ENCODE measurements at regions not wholly inside any gene's neighbourhood (a gene's known extent, or its start where the extent isn't known, plus 50 kb on each side); places are given as distances from the start of the nearest gene placed in this dataset.

DNA sequence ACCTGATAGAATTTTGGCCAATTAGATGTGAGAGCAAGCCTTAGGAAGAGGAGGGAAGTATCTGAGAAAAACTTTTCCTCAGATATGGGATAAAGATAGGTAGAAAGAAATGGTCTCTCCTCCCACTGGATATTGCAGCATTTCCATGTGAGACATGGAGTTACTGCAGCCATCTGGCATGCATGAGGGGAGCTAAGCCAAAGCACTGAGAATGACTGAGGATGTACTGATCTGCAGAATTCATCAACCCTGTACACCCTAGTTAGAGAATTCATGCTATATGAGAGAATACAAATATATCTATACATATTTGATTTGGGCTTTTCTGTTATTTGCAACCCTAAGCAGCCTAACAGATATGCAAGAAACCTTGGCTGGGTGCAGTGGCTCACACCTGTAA, 52.5 kb upstream of the RPL34 start:
- no peak for DNase-seq

DNA sequence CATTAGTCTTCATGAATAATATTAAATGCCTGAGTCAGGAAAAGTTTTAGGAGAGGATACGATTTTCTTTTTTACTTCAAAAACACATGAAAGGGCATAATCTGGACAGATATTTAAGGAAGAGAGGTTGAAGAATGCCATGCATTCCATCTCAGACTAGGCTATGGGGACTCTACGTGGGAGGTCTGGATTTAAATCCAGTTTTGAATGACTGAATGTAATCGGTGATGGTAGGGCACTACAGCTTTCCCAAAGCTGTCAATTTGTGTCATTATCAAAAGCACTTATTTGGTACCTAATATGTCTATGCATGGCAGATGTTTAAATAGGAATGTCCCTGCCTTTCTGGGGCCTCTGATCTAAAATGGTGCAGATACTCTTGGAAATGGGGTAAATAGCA, 59.3 kb upstream of the RPL34 start:
- DNase-seq, result no peak

DNA sequence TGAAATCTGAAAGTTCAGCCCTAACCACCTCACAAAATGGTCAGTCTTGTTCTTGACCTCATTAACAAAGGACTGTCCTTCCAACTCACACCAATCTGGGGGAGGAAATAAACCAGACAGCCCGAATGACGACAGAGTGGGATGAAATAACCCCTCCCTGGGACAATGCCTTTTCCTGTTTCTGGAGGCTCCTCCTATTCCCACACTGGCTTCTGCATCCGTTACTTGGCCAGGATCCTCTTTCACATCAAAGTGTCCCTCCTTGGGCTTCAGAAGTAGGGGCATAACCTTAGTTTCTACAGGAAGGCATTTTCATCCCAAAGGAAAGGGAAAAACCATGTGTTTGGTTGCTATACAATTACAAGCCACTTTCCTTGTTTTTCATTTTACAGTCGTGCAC, 59.8 kb upstream of the RPL34 start:
- peak; percentile 12 for DNase-seq

DNA sequence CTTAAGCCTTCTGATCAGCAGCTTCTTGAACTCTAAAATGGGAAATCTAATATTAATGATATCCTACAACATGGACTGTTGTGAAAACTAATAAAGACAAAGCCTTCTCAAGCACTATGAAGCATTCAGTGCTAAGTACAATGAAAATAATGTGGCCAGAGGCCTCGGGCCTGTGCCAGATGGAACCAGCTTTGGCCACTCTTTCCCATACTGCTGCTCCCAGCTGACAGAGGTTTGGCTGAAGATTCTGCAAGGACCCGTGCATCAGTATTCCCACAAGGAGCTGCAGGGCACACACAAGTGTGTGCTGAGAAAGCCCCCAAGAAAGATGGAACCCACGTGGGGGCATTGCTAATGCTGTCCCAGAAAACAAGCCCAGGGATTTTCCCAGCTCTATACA, 60.5 kb upstream of the RPL34 start:
- DNase-seq, result no peak

DNA sequence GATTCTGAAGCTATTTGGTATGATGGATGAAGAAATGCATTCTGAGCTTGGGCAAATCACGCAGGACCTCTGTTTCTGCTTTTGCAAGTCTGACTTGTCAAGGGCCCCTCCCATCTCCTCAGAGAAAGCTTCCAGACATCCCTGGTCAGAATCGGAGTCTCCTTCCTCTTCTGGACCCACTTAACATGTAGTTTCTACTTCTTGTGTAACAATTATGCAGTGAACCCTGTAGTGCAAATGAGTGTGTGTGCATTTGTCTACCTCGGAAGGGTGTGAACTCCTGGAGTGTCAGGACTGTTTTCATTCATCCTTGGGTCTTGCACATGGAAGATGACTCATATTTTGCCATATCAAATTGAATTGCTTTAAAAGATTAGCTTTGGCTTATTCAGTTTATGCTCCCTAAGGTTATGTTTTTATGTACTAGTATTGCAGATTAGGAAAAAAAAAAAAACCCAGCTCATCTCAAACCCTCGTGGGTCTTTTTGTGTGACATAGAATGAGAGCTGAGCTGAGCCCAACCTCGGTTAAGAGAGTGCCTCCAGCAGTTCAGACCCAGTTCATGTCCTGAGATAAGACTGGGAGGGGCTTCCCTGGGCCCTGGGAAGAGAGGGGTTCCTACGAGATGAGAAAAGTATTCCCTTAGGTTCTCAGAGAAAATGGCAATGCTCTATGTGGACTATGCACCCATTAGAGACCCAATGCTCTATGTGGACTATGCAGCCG, 61.1 kb upstream of the RPL34 start:
- peak; percentile 44 to 60 for DNase-seq

DNA sequence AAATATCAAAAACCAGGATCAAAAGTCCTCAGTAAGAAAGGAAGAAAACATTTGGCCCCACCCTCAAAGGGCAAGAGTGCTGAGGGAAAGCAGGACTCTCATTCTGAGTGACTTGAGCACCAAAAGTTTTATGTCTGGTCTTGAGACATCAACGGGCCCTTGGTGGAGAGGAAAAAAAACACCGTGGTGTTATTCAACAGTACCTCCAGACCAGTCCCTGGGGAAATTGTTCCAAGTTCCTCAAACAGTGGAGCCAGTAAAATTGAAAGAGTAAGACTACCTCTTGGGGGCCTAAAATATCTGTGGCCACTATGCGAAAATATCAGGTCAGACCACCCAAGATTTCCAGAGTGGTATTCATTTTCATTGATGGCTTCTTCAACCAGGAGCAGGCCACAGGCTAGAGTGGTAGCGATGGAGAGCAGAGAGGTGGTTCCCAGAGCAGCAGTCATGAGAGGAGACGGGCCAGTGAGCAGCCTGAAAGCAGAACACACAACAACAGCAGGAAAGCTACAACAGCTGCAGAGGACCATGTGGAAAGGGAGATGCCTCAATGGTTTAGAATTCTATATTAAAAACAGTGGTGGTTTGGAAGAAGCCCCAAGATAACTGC, 63.7 kb upstream of the RPL34 start:
- DNase-seq, result no peak

DNA sequence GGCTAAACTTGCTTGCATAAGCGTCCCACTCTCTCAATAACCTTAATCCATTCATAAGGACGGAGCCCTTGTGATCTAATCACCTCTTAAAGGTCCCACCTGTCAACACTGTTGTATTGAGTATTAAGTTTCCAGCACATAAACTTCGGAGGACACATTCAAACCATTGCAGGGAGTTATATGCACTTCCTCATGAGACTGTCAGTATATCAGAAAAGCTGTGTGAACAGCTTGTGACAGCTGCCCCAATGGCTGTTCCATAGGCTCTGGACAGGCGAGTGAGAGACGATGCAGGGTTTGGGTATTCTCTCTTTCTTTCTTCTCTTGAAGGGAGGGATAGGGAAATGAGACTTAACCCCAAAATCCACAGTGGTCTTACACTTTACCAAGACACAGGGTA, 64.2 kb upstream of the RPL34 start:
- DNase-seq, result no peak

DNA sequence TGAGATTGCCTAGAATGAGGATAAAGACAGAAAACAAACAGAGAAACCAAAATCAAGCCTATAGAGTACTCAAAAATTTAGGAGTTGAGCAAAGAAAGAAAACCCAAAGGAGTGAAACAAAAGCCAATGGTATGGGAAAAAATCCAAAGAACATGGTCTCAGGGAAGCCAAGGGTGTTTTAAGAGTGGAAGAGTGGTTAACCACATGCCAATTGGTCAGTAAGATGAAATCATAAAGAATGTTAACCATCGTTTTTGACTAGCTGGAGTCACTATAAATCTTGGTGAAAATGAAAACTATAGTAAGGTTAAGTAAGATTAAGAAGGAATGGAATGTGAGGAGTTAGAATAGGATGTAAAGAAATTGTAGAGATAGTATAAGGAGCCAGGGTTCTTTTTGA, 64.7 kb upstream of the RPL34 start:
- DNase-seq, result no peak

DNA sequence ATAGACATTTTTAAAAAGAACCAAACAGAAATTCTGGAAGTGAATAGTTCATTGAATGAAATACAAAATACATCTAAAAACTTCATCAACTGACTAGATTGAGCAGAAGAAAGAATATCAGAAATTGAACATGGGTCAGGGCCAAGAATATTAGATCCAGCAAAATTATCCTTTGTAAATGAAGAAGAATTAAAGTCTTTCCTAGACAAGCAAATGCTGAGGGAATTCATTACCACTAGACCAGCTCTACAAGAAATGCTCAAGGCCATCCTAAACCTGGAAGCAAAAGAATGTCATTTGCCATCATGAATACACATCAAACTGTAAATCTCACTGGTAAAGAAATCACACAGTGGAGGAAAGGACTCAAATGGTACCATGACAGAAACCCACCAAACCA, 72.7 kb upstream of the RPL34 start:
- DNase-seq, result no peak

DNA sequence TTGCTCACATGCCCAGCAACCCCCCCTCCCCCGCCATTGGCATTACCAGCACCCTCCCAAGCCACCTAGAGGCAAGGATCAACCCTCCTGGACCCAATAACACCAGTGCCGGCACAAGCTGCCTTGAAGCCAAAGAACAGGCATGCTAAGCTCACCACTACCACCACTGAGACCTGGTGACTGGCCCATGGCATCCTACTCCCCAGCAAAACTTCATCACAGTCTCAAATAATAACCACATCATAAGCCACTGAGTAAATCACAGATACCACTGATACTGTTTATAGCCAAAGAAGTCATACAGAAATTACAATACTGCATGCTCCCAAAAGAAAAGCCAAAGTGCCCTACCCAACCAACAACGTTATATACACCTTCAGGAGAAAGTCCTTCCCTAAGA, 73.6 kb upstream of the RPL34 start:
- no peak for DNase-seq

DNA sequence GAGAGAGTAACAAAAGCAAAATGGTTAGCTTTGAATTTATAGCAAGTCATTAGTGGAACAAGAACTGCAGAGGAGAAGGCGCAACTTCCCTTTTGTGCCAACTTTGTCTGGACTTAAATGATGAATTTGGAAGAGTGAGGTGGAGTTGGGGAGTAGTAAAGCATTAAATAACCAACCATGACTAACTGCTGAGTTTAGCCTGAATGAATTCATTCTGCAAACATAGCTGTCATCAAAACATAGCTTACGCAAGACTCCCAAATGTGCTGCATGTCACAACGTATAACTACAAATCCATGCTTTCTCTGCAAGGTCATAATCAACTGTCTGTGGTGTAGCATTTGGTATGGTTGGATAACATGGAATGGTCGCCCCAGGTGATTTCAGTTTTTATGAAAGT, 75.9 kb upstream of the RPL34 start:
- DNase-seq, result peak; percentile 12 to 39

DNA sequence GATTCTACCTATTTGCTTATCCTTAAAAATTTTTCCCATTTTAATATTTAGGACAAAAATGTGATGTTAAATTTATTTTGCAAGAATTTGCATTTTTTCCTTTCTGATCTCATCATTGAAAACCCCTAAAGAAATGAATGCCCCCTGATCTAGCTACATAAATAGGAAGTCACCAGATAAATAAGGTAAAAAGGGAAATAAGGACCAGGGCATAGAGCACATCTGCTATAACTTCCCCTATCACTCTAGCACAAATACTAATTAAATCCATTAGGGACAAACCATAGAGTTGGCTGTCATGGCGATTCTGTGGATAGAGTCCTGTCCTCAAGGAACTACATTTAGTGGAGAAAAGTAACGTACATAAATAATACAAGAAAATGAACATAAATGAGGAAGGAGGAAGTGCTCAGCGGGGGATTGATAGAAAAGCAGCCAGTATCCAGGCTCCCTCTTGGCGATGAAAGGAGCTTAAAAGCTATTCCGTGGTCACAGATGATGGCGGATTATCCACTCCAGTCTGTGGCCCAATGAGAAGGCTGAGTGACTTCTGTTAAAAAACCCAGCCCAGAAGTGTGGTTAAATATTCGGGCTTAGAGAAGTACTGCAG, 76.9 kb upstream of the RPL34 start:
- DNase-seq, result peak in 1 of 2 donors; percentile 2

DNA sequence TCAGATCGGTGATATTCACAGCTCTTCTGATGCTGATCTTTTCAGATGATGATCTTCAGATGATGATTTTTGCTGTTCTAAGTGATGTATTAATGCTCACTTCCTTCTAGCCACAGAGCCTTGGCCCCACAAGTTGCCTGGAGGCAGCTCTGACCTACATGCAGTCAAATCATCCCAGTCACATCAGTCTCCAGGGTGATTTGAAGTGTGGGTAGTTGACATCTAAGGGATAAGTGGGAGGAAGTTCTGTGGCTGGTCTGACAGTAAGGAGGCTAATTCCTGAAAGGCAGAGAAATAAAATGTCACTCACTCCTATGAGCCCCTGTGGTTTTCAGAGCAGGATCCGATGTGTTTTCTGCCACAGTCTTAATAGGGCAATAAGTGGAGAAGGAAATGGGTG, 79.8 kb upstream of the RPL34 start:
- peak; percentile 34 to 42 for DNase-seq

DNA sequence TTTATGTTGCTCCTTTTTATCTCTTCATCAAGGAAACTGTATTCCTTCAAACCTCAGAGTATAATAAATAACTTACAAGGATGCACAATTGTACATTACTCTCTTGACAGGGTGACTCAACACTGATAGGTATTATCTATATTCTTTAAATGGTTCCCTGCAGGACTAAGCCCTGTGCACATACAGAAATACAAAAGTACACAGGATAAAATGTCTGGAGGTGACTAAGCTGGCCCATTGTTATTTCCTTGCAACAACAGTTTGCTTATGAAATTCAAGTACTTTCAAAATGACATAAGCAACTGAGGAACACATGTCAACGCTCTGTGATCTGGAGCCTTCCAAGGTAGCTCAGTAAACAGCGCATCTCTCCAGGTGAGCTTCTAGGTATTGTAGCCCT, 83.8 kb upstream of the RPL34 start:
- no peak for DNase-seq

DNA sequence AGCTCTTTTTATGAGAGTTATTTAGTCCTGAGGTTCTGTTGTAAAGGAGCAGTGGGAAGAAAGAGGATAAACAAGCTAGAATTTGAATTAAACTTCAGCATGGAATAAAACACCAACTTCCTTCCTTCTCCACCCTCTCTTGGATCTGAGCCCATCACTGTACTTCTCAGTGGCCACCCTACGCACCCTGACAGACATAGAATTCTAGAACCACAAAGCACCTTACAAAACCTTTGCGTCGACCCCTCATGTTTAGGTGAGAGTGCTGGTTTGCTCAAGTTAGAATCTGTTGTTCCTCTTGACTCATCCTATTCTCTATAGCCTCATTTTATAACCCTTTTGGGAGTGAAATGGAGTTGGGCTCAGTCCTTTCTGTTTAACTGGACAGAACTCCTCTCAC, 84.6 kb upstream of the RPL34 start:
- DNase-seq, result no peak

DNA sequence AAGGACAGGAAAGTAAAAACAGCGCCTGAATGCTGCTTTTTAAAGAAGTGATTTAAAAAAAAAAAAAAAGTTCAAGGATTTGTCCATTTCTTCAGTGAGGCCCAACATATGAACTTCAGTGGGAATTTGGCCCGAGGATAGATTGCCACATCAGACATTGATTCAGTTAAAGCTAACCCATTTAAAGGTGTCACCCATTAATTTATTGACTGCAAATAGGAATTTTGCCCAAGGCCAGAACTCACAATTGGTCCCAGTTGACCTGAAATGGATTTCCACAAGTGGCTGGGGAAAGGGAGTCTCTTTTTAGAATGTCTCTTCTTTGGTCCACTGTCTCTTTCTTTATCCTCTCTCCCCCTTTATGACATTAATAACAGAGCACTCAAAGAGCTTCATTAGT, 86.5 kb upstream of the RPL34 start:
- DNase-seq, result no peak

DNA sequence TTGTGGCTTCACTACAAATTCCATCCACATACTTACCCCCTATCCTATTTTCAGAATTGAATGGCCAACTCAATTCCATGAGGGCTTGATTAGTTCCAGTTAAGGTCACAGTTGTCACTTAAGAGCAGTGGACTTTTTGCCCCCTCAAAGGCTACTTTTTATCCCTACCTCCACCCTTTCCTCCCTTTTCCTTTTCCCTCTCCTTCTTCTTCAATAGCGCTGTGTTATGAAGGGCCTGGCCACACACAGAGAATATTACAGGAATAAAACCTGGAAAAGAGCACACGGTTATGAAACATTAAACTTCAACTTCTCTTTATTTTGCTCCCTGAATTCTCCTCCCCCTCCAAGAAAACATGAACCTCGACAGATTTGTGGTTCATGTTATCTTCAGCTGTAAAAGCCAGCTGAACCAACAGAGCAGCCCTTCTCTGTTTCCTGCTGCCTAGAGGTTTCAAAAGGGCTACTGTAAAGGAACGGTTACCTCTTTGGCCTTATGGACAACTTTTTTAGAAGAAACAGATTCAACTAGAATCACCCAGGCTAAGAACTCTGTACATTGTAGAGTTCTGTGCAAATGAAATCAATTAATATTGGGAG, 87.0 kb upstream of the RPL34 start:
- DNase-seq, result no peak

DNA sequence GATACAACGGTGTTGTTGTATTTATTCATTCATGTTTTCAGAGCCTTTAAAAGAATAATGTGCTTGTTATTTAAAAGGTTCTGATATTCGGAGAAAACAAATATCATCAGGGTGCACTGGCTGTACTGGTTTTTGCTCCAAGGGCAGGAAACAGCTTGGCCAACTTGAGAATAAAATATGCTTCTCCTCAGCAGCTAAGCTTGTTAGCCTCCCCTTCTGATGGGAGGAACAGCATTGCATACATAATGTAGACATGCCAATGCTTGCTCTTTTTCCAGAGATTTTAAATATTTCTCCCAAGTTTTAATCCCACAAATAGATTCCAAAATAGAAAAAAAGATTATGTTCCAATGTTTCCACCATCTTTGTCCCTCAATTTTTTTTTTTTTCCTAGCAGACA, 87.6 kb upstream of the RPL34 start:
- DNase-seq, result no peak

DNA sequence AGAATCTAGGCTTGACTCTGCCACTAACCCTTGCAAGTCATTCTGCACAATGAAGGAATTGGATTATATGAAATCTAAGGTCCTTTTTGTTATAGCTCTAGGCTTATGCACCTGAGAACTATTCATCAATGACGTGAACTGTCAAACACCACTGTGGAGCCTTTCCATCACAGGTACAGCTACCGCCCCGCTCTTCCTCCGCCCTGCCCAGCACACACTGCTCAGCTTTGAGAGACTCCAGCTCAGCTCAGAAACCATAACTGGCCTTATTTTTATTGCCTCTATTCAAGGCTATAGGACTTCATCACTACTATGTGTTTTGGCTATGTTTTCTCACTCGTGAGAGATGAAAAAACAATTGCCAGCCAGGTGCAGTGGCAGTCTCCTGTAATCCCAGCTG, 88.2 kb upstream of the RPL34 start:
- no peak for DNase-seq

DNA sequence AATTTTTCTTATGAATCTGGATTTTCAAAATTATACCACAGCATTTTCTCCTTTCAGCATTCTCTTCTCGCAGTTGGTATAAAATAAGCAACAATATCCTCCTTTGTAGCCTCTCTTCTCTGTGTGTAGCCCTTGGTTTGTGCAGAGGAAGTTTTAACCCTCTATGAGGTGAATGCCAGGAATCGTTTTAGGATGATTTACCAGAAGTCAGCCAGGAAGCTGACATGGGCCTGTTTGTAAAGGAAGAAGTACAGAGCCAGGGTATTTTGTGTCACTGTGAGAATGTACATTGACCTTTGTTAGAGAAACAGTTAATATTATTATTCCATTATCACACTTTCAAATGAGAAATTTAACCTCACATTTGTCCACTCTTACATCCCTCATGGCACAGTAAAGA, 88.9 kb upstream of the RPL34 start:
- DNase-seq, result no peak

DNA sequence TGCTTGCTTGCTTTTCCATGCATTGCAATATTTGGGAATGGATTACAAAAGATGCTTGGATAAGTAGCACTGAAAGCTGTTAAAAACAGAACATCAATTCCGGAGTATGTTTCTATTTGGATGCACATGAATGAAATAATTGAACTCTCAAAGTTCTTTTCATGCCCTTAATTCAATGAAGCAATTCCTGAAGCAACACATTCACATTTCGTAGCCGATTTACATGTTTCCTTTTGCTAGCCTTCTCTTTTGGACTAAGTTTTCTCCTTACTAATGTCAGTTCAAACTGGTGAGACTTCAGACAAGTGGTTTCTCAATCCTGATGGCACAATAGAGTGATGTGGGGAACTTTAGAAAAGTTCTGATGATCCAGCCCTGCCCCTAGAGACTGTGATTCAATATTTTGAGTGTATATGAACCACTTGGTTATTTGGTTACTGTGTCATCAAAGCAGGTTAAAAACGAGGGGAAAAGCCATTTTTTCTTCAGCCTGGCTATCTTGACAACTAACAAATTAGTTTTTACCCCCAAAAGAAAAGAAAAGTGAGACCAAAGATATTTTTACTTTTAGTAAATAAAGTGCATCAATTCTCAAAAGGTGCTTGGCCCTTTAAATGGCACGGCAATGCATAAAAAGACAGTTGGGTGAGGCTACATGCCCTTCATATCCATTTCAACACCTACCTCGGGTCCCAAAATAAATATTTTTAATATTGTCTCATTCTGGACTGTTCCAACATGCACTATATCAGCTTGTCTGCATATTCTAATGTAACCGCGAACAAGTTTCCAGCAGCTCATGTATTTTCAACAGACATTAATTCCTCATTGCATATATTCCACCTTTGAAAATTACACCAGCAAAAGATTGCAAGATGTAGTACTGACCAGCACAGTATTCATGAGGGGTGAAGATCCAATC, 90.1 kb upstream of the RPL34 start:
- DNase-seq, result no peak

DNA sequence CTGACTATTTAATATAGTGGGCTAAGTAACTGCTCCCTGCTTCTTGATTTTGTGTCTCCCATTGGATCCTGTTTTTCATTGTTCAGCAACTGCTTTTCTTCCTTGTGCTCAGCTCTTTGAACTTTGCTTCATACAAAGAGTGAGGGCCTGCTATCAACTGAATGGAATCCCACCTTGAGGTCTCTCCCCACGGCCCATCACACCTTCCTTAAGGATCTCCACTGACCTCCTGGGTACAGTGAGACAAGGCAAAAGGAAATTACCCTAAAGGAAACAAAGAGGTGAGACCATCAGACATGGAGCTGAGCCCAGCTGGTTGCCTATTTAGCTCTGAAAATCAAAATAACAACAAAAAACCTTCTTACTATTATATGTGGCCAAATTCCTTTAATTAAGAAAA, 91.3 kb upstream of the RPL34 start:
- no peak for DNase-seq

DNA sequence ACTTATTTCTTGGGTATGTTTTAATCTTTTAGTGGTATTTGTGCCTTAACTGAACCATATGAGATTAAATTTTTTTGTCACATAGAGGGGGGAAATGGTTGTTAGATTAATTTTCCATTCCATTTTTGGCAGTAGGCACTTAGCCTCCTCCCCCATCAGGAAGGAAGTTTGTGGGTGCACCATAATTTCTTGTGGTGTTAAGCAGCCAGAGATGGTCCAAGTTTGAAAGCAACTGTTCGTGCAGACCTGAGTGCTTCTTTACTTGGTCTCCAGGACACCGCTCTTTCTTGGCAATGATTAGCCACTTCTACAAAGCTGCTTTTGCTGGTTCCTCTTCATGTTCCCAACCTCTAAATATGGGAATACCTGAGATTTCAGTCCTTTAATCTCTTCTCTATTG, 92.7 kb upstream of the RPL34 start:
- DNase-seq, result no peak

All from inflammatory macrophage (primary cell).